GM21515 (cell line): ENCODE measurements at regions not wholly inside any gene's neighbourhood (a gene's known extent, or its start where the extent isn't known, plus 50 kb on each side); places are given as distances from the start of the nearest gene placed in this dataset.
"Not testable (repeated sequence)": the region's sequence is repeated elsewhere in the genome, so short reads cannot be mapped to it uniquely, and the experiment has no call there.

ENCODE experiments used
- ATAC-seq: cut with Tn5 transposase; IDR thresholded peaks from one replicate; pipeline ENCODE4 v1.9.1; 2021; ENCODE audit not compliant: unreplicated experiment

GRCh38 chr14:54241517-54241916 lies 155.3 kb upstream of the CDKN3 start:
- ATAC-seq: no peak

- ATAC-seq: no peak
Measured at GRCh38 chr14:54251356-54251755, 145.5 kb upstream of the CDKN3 start.

- ATAC-seq: no peak
Measured at GRCh38 chr14:54252072-54252730, 144.6 kb upstream of the CDKN3 start.

- no peak for ATAC-seq
Measured at GRCh38 chr14:54253195-54253947, 143.4 kb upstream of the CDKN3 start.

- no peak for ATAC-seq
Measured at GRCh38 chr14:54256156-54256555, 140.7 kb upstream of the CDKN3 start.

- no peak for ATAC-seq
Measured at GRCh38 chr14:54257424-54257823, 139.4 kb upstream of the CDKN3 start.

- no peak for ATAC-seq
Measured at GRCh38 chr14:54258382-54258781, 138.4 kb upstream of the CDKN3 start.

GRCh38 chr14:54259821-54260220 lies 137.0 kb upstream of the CDKN3 start:
- no peak for ATAC-seq

- no peak for ATAC-seq
Measured at GRCh38 chr14:54261283-54261682, 135.5 kb upstream of the CDKN3 start.

- ATAC-seq: not testable (repeated sequence)
Measured at GRCh38 chr14:54266616-54267015, 130.2 kb upstream of the CDKN3 start.

- ATAC-seq: peak; percentile 67
Measured at GRCh38 chr14:54267172-54267571, 129.6 kb upstream of the CDKN3 start.

- ATAC-seq: no peak
Measured at GRCh38 chr14:54275997-54276725, 120.6 kb upstream of the CDKN3 start.

GRCh38 chr14:54278087-54278486 lies 118.7 kb upstream of the CDKN3 start:
- ATAC-seq: no peak

- ATAC-seq: no peak
Measured at GRCh38 chr14:54278665-54279295, 118.0 kb upstream of the CDKN3 start.

GRCh38 chr14:54282849-54283248 lies 114.0 kb upstream of the CDKN3 start:
- no peak for ATAC-seq

GRCh38 chr14:54285030-54285429 lies 111.8 kb upstream of the CDKN3 start:
- no peak for ATAC-seq

GRCh38 chr14:54291491-54292191 lies 105.2 kb upstream of the CDKN3 start:
- ATAC-seq: no peak

GRCh38 chr14:54294802-54295201 lies 102.0 kb upstream of the CDKN3 start:
- ATAC-seq: no peak

GRCh38 chr14:54299410-54300363 lies 97.1 kb upstream of the CDKN3 start:
- ATAC-seq: no peak

GRCh38 chr14:54300881-54301280 lies 95.9 kb upstream of the CDKN3 start:
- no peak for ATAC-seq
